ENCODE measurements at regions not wholly inside any gene's neighbourhood (a gene's known extent, or its start where the extent isn't known, plus 50 kb on each side); places are given as distances from the start of the nearest gene placed in this dataset.

- Histone ChIP-seq H3K9me2 (ENCODE audit: insufficient read depth, low read length) (no peaks in the 10 kb centered on the region), H3K4me1 (ENCODE audit: insufficient read depth, low read length, poor library complexity, severe bottlenecking) (no peaks in the 10 kb centered on the region), H4K20me1 (ENCODE audit: insufficient read depth, low read length) (no peaks in the 10 kb centered on the region), H3K27ac (ENCODE audit: low read depth, low read length, poor library complexity, severe bottlenecking) (no peak overlapping the region), H2AFZ (ENCODE audit: low read length) (peak overlapping the region; percentile 59; the same call in 1 of the 2 replicates), H3K4me2 (ENCODE audit: low read length) (no peak overlapping the region), H3K36me3 (ENCODE audit: insufficient read depth, low read length) (no peaks in the 10 kb centered on the region), H3K9me3 (ENCODE audit: low read length) (no peaks in the 10 kb centered on the region), H3K79me2 (ENCODE audit: insufficient read depth, low read depth, low read length) (no peaks in the 10 kb centered on the region), H3K4me3 (ENCODE audit: low read depth, low read length, poor library complexity, severe bottlenecking) (no peak overlapping the region)
- intact Hi-C loops (cut with micrococcal nuclease; ENCODE audit: unreplicated experiment) = no loop called here
- BruUV-seq (replicated peaks) = no TSS peak
- no peak for DNase-seq (ENCODE audit: low spot score)
- TF ChIP-seq CTCF (conservative IDR thresholded peaks at IDR 0.05; ENCODE audit: low read length) (no peak), EZH2phosphoT487 (IDR thresholded peaks at IDR 0.05; ENCODE audit: borderline replicate concordance, low read depth, low read length) (no peak)
- ChIA-PET POLR2A (no interaction called here), CTCF (ENCODE audit: unreplicated experiment) (no interaction called here)
Measured at GRCh38 chr2:195407783-195408182, 249.2 kb upstream of the SLC39A10 start.

- no TSS peak for BruUV-seq (replicated peaks)
Measured at GRCh38 chr2:195406886-195407603, 250.0 kb upstream of the SLC39A10 start.

More at GRCh38 chr2:195406886-195407603, 250.0 kb upstream of the SLC39A10 start:
- no peaks in the 10 kb centered on the region for H3K4me1 ChIP-seq (ENCODE audit: insufficient read depth, low read length, poor library complexity, severe bottlenecking)
- H3K4me3 ChIP-seq (ENCODE audit: low read depth, low read length, poor library complexity, severe bottlenecking) = no peak overlapping the region
- H2AFZ ChIP-seq (ENCODE audit: low read length) = peak overlapping the region; percentile 59
- TF ChIP-seq CTCF (conservative IDR thresholded peaks at IDR 0.05; ENCODE audit: low read length) (no peak), EZH2phosphoT487 (IDR thresholded peaks at IDR 0.05; ENCODE audit: borderline replicate concordance, low read depth, low read length) (no peak)
- H3K27ac ChIP-seq (ENCODE audit: low read depth, low read length, poor library complexity, severe bottlenecking) = no peak overlapping the region
- intact Hi-C loops (cut with micrococcal nuclease; ENCODE audit: unreplicated experiment) = no loop called here
- no peaks in the 10 kb centered on the region for H3K79me2 ChIP-seq (ENCODE audit: insufficient read depth, low read depth, low read length)
- H3K9me3 ChIP-seq (ENCODE audit: low read length) = no peaks in the 10 kb centered on the region
- H3K4me2 ChIP-seq (ENCODE audit: low read length) = no peak overlapping the region
- CTCF ChIA-PET (ENCODE audit: unreplicated experiment) = no interaction called here
- POLR2A ChIA-PET = interaction anchor here (1.0 kb wide), 1 partner anchor 329 kb away, joined by 4 read pairs; no protein-coding TSS in a partner anchor
- no peak for DNase-seq (ENCODE audit: low spot score)
- no peaks in the 10 kb centered on the region for H3K36me3 ChIP-seq (ENCODE audit: insufficient read depth, low read length)
- no peaks in the 10 kb centered on the region for H3K9me2 ChIP-seq (ENCODE audit: insufficient read depth, low read length)
- H4K20me1 ChIP-seq (ENCODE audit: insufficient read depth, low read length) = no peaks in the 10 kb centered on the region
